ENCODE measurements at regions not wholly inside any gene's neighbourhood (a gene's known extent, or its start where the extent isn't known, plus 50 kb on each side); places are given as distances from the start of the nearest gene placed in this dataset.

GRCh38 chr5:1655496-1656270 is 131.9 kb upstream of the LPCAT1 start:
- TF ChIP-seq HNRNPK (IDR thresholded peaks at IDR 0.05; ENCODE audit: low read depth, low read length, poor library complexity, severe bottlenecking) (no peak), TRIM24 (CRISPR knock-in tag; IDR thresholded peaks at IDR 0.05) (no peak), CHD2 (IDR thresholded peaks at IDR 0.05; ENCODE audit: low read depth, low read length) (no peak), FOXK2 (IDR thresholded peaks at IDR 0.05) (no peak)

Measured in HepG2 (cell line).